Erythroblast (primary cell): ENCODE measurements at regions not wholly inside any gene's neighbourhood (a gene's known extent, or its start where the extent isn't known, plus 50 kb on each side); places are given as distances from the start of the nearest gene placed in this dataset.

Experiments
- GATA1 ChIP-seq: IDR thresholded peaks from 2 replicates; pipeline ENCODE4 v1.6.1; 2011; ENCODE audit warnings: low read depth, mild to moderate bottlenecking, control low read depth, low read length, moderate library complexity
- POLR2A ChIP-seq: IDR thresholded peaks from 2 replicates; pipeline ENCODE4 v1.6.1; 2011; ENCODE audit warnings: mild to moderate bottlenecking, low read length

DNA sequence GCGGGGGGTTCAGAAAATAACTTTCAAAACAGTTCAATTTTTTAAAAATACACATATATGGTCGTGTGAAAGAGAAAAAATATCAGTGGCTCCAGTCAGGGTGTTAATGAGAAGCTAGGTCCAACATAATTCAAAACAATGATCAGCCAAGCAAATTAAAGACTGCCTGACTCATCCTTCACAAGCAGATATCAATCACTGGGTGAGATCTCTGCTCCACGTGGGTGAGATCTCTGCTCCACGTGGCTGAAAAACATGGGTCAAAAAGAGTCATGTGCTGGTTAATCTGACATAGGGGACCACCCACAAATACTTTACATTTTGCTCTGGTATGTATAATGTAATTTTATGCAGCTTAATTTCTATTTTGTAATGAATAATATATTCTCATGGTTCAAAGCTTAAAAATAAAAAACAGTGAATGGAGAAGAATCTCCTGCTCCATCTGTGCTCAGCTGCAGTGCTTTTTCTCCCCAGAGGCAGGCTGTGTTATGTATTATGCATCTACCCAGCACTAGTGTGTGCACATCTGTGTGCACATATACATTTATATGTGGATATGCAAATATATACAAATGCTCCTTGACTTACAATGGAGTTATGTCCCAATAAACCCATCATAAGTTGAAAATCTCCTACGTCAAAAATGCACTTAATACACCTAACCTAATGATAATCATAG, 93.1 kb upstream of the S1PR3 start:
- TF ChIP-seq POLR2A (no peak), GATA1 (no peak)
